ENCODE measurements at regions not wholly inside any gene's neighbourhood (a gene's known extent, or its start where the extent isn't known, plus 50 kb on each side); places are given as distances from the start of the nearest gene placed in this dataset.

GRCh38 chr16:51050377-51050706 lies 100.7 kb downstream of the SALL1 start:
- TF ChIP-seq EP300 (IDR thresholded peaks at IDR 0.05; ENCODE audit: low read depth) = no peak
- TF ChIP-seq, protein P1, sequence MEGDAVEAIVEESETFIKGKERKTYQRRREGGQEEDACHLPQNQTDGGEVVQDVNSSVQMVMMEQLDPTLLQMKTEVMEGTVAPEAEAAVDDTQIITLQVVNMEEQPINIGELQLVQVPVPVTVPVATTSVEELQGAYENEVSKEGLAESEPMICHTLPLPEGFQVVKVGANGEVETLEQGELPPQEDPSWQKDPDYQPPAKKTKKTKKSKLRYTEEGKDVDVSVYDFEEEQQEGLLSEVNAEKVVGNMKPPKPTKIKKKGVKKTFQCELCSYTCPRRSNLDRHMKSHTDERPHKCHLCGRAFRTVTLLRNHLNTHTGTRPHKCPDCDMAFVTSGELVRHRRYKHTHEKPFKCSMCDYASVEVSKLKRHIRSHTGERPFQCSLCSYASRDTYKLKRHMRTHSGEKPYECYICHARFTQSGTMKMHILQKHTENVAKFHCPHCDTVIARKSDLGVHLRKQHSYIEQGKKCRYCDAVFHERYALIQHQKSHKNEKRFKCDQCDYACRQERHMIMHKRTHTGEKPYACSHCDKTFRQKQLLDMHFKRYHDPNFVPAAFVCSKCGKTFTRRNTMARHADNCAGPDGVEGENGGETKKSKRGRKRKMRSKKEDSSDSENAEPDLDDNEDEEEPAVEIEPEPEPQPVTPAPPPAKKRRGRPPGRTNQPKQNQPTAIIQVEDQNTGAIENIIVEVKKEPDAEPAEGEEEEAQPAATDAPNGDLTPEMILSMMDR (IDR thresholded peaks at IDR 0.05) = no peak
- no peak for TF ChIP-seq POLR2A (IDR thresholded peaks at IDR 0.05)
- TF ChIP-seq POLR2AphosphoS5 (IDR thresholded peaks at IDR 0.05) = no peak
- no peaks in the 10 kb centered on the region for H3K36me3 ChIP-seq
- in situ Hi-C loops (cut with MboI; ENCODE audit: low pct_ligation_motif_present in 1 of 4, low pct_unique_long_range_greater_than_20kb in 1 of 4, low sequenced_read_pairs in 3 of 4) (no loop called here), intact Hi-C loops (cut with DNase I; ENCODE audit: low total_unique reads) (no loop called here)
- H3K4me1 ChIP-seq = no peaks in the 10 kb centered on the region
- 63 to 88% methylated on average over 3 to 4 of the region's 4 CpGs for WGBS, 2 donors (ENCODE audit: low coverage in 1 of 2)
- H3K4me3 ChIP-seq = no peak overlapping the region
- H3K27me3 ChIP-seq = no peaks in the 10 kb centered on the region
- H3K9me3 ChIP-seq = no peaks in the 10 kb centered on the region
- no peak for DNase-seq
- no peak overlapping the region for H3K27ac ChIP-seq

- TF ChIP-seq POLR2A (IDR thresholded peaks at IDR 0.05) = no peak
- no peak for TF ChIP-seq EP300 (IDR thresholded peaks at IDR 0.05; ENCODE audit: low read depth)
- TF ChIP-seq, protein P1 (IDR thresholded peaks at IDR 0.05) = no peak
- TF ChIP-seq POLR2AphosphoS5 (IDR thresholded peaks at IDR 0.05) = no peak
- no peak for DNase-seq
- Histone ChIP-seq H3K9me3 (no peaks in the 10 kb centered on the region), H3K36me3 (no peaks in the 10 kb centered on the region), H3K4me3 (no peak overlapping the region), H3K27ac (no peak overlapping the region), H3K4me1 (no peaks in the 10 kb centered on the region), H3K27me3 (no peaks in the 10 kb centered on the region)
- in situ Hi-C loops (cut with MboI; ENCODE audit: low pct_ligation_motif_present in 1 of 4, low pct_unique_long_range_greater_than_20kb in 1 of 4, low sequenced_read_pairs in 3 of 4) = no loop called here
- intact Hi-C loops (cut with DNase I; ENCODE audit: low total_unique reads) = no loop called here
- 88 to 100% methylated on average over 2 to 3 of the region's 3 CpGs for WGBS, 2 donors (ENCODE audit: low coverage in 1 of 2)
Observed at GRCh38 chr16:51049678-51050376, 101.2 kb downstream of the SALL1 start.

- Histone ChIP-seq H3K36me3 (no peaks in the 10 kb centered on the region), H3K9me3 (no peaks in the 10 kb centered on the region), H3K27ac (no peak overlapping the region), H3K4me3 (no peak overlapping the region), H3K4me1 (no peaks in the 10 kb centered on the region), H3K27me3 (no peaks in the 10 kb centered on the region)
- intact Hi-C loops (cut with DNase I; ENCODE audit: low total_unique reads) (no loop called here), in situ Hi-C loops (cut with MboI; ENCODE audit: low pct_ligation_motif_present in 1 of 4, low pct_unique_long_range_greater_than_20kb in 1 of 4, low sequenced_read_pairs in 3 of 4) (no loop called here)
- TF ChIP-seq, protein P1 (IDR thresholded peaks at IDR 0.05) = no peak
- TF ChIP-seq POLR2A (IDR thresholded peaks at IDR 0.05) (no peak), POLR2AphosphoS5 (IDR thresholded peaks at IDR 0.05) (no peak), EP300 (IDR thresholded peaks at IDR 0.05; ENCODE audit: low read depth) (no peak)
- 60 to 86% methylated on average over 6 of the region's 6 CpGs for WGBS, 2 donors (ENCODE audit: low coverage in 1 of 2)
- DNase-seq = no peak
Observed at GRCh38 chr16:51049276-51049675, 101.8 kb downstream of the SALL1 start.

- in situ Hi-C loops (cut with MboI; ENCODE audit: low pct_ligation_motif_present in 1 of 4, low pct_unique_long_range_greater_than_20kb in 1 of 4, low sequenced_read_pairs in 3 of 4) (no loop called here), intact Hi-C loops (cut with DNase I; ENCODE audit: low total_unique reads) (no loop called here)
- Histone ChIP-seq H3K36me3 (no peaks in the 10 kb centered on the region), H3K27me3 (no peaks in the 10 kb centered on the region), H3K9me3 (no peaks in the 10 kb centered on the region), H3K4me3 (no peak overlapping the region), H3K4me1 (no peaks in the 10 kb centered on the region), H3K27ac (no peak overlapping the region)
- TF ChIP-seq EP300 (IDR thresholded peaks at IDR 0.05; ENCODE audit: low read depth) = no peak
- TF ChIP-seq POLR2AphosphoS5 (IDR thresholded peaks at IDR 0.05) = no peak
- no peak for DNase-seq
- WGBS, 2 donors (ENCODE audit: low coverage in 1 of 2) = 47% methylated on average over 3 of the region's 3 CpGs; no CpG with 5 or more reads in 1 of the 2 donors
Observed at GRCh38 chr16:51048544-51048943, 102.5 kb downstream of the SALL1 start.

- DNase-seq = no peak
- no peak for TF ChIP-seq POLR2A (IDR thresholded peaks at IDR 0.05)
- TF ChIP-seq, protein P1 (IDR thresholded peaks at IDR 0.05) = no peak
- H3K27ac ChIP-seq = no peak overlapping the region
- in situ Hi-C loops (cut with MboI; ENCODE audit: low pct_ligation_motif_present in 1 of 4, low pct_unique_long_range_greater_than_20kb in 1 of 4, low sequenced_read_pairs in 3 of 4) (no loop called here), intact Hi-C loops (cut with DNase I; ENCODE audit: low total_unique reads) (no loop called here)
- 72% methylated on average over 5 of the region's 5 CpGs; no CpG with 5 or more reads in 1 of the 2 donors for WGBS, 2 donors (ENCODE audit: low coverage in 1 of 2)
- H3K27me3 ChIP-seq = no peaks in the 10 kb centered on the region
- no peaks in the 10 kb centered on the region for H3K36me3 ChIP-seq
- no peak overlapping the region for H3K4me3 ChIP-seq
- no peaks in the 10 kb centered on the region for H3K9me3 ChIP-seq
- no peaks in the 10 kb centered on the region for H3K4me1 ChIP-seq
Observed at GRCh38 chr16:51045794-51046193, 105.3 kb downstream of the SALL1 start.
